Mesothelial cell of epicardium (in vitro differentiated cells): ENCODE measurements at regions not wholly inside any gene's neighbourhood (a gene's known extent, or its start where the extent isn't known, plus 50 kb on each side); places are given as distances from the start of the nearest gene placed in this dataset.
A peak's percentile ranks its signal among the peaks of the same experiment; 100 is the strongest.

Source experiments
- DNase-seq, 2 experiments: peaks; one replicate each; pipeline ENCODE4 v3.0.0; 2021; ENCODE audit warnings: low spot score in 2 of 2; ENCODE audit not compliant: unreplicated experiment in 2 of 2
- H3K27ac Mint-ChIP-seq: 2 replicates; pipeline ENCODE4 v1.8.0; 2021; ENCODE audit warnings: mixed read lengths
- H3K27me3 Mint-ChIP-seq: 2 replicates; pipeline ENCODE4 v1.8.0; 2021; ENCODE audit warnings: low read depth, mixed read lengths
- H3K36me3 Mint-ChIP-seq: 2 replicates; pipeline ENCODE4 v1.8.0; 2021; ENCODE audit warnings: mixed read lengths
- H3K4me1 Mint-ChIP-seq: 2 replicates; pipeline ENCODE4 v1.8.0; 2021; ENCODE audit warnings: mixed read lengths
- H3K4me3 Mint-ChIP-seq: 2 replicates; pipeline ENCODE4 v1.8.0; 2021; ENCODE audit warnings: mild to moderate bottlenecking, moderate library complexity, mixed read lengths
- H3K9me3 Mint-ChIP-seq: 2 replicates; pipeline ENCODE4 v1.8.0; 2021; ENCODE audit warnings: mixed read lengths
- TF ChIP-seq, protein P1 (sequence below): fragments of 200-600 bp; sonication (generic); IDR thresholded peaks from one replicate; pipeline ENCODE4 v1.5.0; 2021; ENCODE audit warnings: antibody characterized with exemption; ENCODE audit not compliant: unreplicated experiment

DNA sequence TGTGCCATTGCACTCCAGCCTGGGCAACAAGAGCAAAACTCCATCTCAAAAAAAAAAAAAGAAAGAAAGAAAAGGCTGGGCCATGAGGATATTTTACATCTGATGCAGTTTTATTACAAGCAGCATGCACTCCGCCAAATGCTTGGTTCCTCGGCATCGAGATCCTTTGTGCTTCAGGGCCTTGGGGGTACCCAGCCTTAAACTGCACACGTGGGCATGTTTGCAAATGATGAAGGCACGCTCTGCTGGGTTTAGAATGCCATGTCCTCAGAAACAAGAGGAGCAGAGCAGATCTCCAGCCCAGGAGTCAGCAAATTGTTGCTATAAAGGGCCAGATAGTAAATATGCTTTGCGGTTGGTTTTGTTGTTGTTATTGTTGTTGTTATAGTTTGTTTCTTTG is 153.2 kb downstream of the KATNIP start:
- Mint-ChIP-seq H3K4me3 (no peak overlapping the region), H3K27ac (no peak overlapping the region), H3K27me3 (no peaks in the 10 kb centered on the region), H3K4me1 (peaks cover 4% of the 10 kb centered on the region), H3K36me3 (peaks cover 8% of the 10 kb centered on the region), H3K9me3 (no peaks in the 10 kb centered on the region)
- TF ChIP-seq, protein P1, sequence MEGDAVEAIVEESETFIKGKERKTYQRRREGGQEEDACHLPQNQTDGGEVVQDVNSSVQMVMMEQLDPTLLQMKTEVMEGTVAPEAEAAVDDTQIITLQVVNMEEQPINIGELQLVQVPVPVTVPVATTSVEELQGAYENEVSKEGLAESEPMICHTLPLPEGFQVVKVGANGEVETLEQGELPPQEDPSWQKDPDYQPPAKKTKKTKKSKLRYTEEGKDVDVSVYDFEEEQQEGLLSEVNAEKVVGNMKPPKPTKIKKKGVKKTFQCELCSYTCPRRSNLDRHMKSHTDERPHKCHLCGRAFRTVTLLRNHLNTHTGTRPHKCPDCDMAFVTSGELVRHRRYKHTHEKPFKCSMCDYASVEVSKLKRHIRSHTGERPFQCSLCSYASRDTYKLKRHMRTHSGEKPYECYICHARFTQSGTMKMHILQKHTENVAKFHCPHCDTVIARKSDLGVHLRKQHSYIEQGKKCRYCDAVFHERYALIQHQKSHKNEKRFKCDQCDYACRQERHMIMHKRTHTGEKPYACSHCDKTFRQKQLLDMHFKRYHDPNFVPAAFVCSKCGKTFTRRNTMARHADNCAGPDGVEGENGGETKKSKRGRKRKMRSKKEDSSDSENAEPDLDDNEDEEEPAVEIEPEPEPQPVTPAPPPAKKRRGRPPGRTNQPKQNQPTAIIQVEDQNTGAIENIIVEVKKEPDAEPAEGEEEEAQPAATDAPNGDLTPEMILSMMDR = no peak
- DNase-seq = no peak

GRCh38 chr16:27703545-27703944 is 153.6 kb downstream of the KATNIP start:
- Mint-ChIP-seq H3K27ac (peak overlapping the region; percentile 77), H3K9me3 (no peaks in the 10 kb centered on the region), H3K27me3 (no peaks in the 10 kb centered on the region), H3K4me1 (peaks cover 4% of the 10 kb centered on the region), H3K36me3 (peaks cover 9% of the 10 kb centered on the region), H3K4me3 (no peak overlapping the region)
- no peak for DNase-seq
- TF ChIP-seq, protein P1 = no peak

GRCh38 chr16:27704252-27704651 is 154.3 kb downstream of the KATNIP start:
- no peak for DNase-seq
- Mint-ChIP-seq H3K9me3 (no peaks in the 10 kb centered on the region), H3K4me1 (peaks cover 4% of the 10 kb centered on the region), H3K27me3 (no peaks in the 10 kb centered on the region), H3K4me3 (no peak overlapping the region), H3K36me3 (peaks cover 13% of the 10 kb centered on the region), H3K27ac (peak overlapping the region; percentile 15)
- TF ChIP-seq, protein P1 = no peak

- no peak overlapping the region for H3K4me3 Mint-ChIP-seq
- peaks cover 22% of the 10 kb centered on the region for H3K36me3 Mint-ChIP-seq
- no peak for DNase-seq
Measured at GRCh38 chr16:27706156-27706865, 156.4 kb downstream of the KATNIP start.

GRCh38 chr16:27706866-27707685 is 157.1 kb downstream of the KATNIP start:
- Mint-ChIP-seq H3K27me3 (no peaks in the 10 kb centered on the region), H3K4me3 (no peak overlapping the region), H3K27ac (no peak overlapping the region), H3K9me3 (no peaks in the 10 kb centered on the region), H3K36me3 (peaks cover 22% of the 10 kb centered on the region), H3K4me1 (peaks cover 4% of the 10 kb centered on the region)
- TF ChIP-seq, protein P1 = no peak
- no peak for DNase-seq

More at GRCh38 chr16:27706156-27706865, 156.4 kb downstream of the KATNIP start:
- Mint-ChIP-seq H3K4me1 (peaks cover 4% of the 10 kb centered on the region), H3K27ac (no peak overlapping the region), H3K27me3 (no peaks in the 10 kb centered on the region), H3K9me3 (no peaks in the 10 kb centered on the region)
- TF ChIP-seq, protein P1 = no peak
